Smooth muscle cell (in vitro differentiated cells): ENCODE measurements at regions not wholly inside any gene's neighbourhood (a gene's known extent, or its start where the extent isn't known, plus 50 kb on each side); places are given as distances from the start of the nearest gene placed in this dataset.

Experiments
- DNase-seq: peaks from one replicate; lab custom pipeline; 2025; ENCODE audit not compliant: unreplicated experiment; lab: John Stamatoyannopoulos, UW
- H2AFZ ChIP-seq: fragments of 200-600 bp; sonication (generic); 2 replicates; pipeline ENCODE4 v1.6.0; 2016; ENCODE audit warnings: antibody characterized with exemption, low read depth, mild to moderate bottlenecking
- H3F3A ChIP-seq: fragments of 200-600 bp; sonication (generic); 2 replicates; pipeline ENCODE4 v1.6.0; 2017; ENCODE audit warnings: antibody characterized with exemption, low read depth
- H3K27ac ChIP-seq: fragments of 200-600 bp; sonication (generic); 2 replicates; pipeline ENCODE4 v1.5.1; 2016; ENCODE audit warnings: low read depth, mild to moderate bottlenecking
- H3K27me3 ChIP-seq: fragments of 200-600 bp; sonication (generic); 2 replicates; pipeline ENCODE4 v1.6.1; 2016; ENCODE audit warnings: low read depth, mild to moderate bottlenecking
- H3K36me3 ChIP-seq: fragments of 200-600 bp; sonication (generic); 2 replicates; pipeline ENCODE4 v1.5.1; 2016; ENCODE audit warnings: low read depth
- H3K4me1 ChIP-seq: fragments of 200-600 bp; sonication (generic); 2 replicates; pipeline ENCODE4 v1.5.1; 2016; ENCODE audit warnings: low read depth
- H3K4me2 ChIP-seq: fragments of 200-600 bp; sonication (generic); 2 replicates; pipeline ENCODE4 v1.6.0; 2016; ENCODE audit warnings: mild to moderate bottlenecking
- H3K4me3 ChIP-seq: fragments of 200-600 bp; sonication (generic); 2 replicates; pipeline ENCODE4 v1.5.1; 2016; ENCODE audit warnings: mild to moderate bottlenecking
- H3K79me2 ChIP-seq: fragments of 200-600 bp; sonication (generic); 2 replicates; pipeline ENCODE4 v1.6.0; 2016; ENCODE audit warnings: low read depth, mild to moderate bottlenecking
- H3K9ac ChIP-seq: fragments of 200-600 bp; sonication (generic); 2 replicates; pipeline ENCODE4 v1.6.0; 2016; ENCODE audit warnings: low read depth
- H3K9me3 ChIP-seq: fragments of 200-600 bp; sonication (generic); replicated peaks from 2 replicates; pipeline ENCODE4 v1.5.1; 2016; ENCODE audit warnings: low read depth
- H4K20me1 ChIP-seq: fragments of 200-600 bp; sonication (generic); 2 replicates; pipeline ENCODE4 v1.6.0; 2016; ENCODE audit warnings: low read depth
- CTCF ChIP-seq: fragments of 200-600 bp; sonication (generic); IDR thresholded peaks from 2 replicates; pipeline ENCODE4 v1.5.1; 2017; ENCODE audit warnings: borderline replicate concordance, mild to moderate bottlenecking, antibody characterized with exemption; ENCODE audit not compliant: insufficient read depth, poor library complexity, severe bottlenecking
- WGBS: methylation state at CpG from one replicate; pipeline ENCODE4 v1.1.7; 2016; ENCODE audit warnings: low lambda C conversion rate; 5-methylcytosine and 5-hydroxymethylcytosine counted together

GRCh38 chr11:127994736-127995135 is 592.6 kb downstream of the ETS1 start:
- H3F3A ChIP-seq, result no peaks in the 10 kb centered on the region
- H3K4me3 ChIP-seq, result no peak overlapping the region
- H3K9me3 ChIP-seq, result no peaks in the 10 kb centered on the region
- H3K79me2 ChIP-seq, result no peaks in the 10 kb centered on the region
- no peaks in the 10 kb centered on the region for H3K4me1 ChIP-seq
- H3K27ac ChIP-seq, result no peak overlapping the region
- WGBS, result 44% methylated on average over 4 of the region's 4 CpGs
- H3K4me2 ChIP-seq, result no peak overlapping the region
- H3K27me3 ChIP-seq, result no peaks in the 10 kb centered on the region
- H3K9ac ChIP-seq, result no peak overlapping the region
- H3K36me3 ChIP-seq, result no peaks in the 10 kb centered on the region
- H4K20me1 ChIP-seq, result no peaks in the 10 kb centered on the region
- no peak overlapping the region for H2AFZ ChIP-seq
- no peak for DNase-seq
- TF ChIP-seq CTCF, result no peak

GRCh38 chr11:127993788-127994187 is 593.6 kb downstream of the ETS1 start:
- 96% methylated on average over 7 of the region's 7 CpGs for WGBS
- H2AFZ ChIP-seq, result no peak overlapping the region
- H3K27me3 ChIP-seq, result no peaks in the 10 kb centered on the region
- H3K79me2 ChIP-seq, result no peaks in the 10 kb centered on the region
- no peaks in the 10 kb centered on the region for H3F3A ChIP-seq
- DNase-seq, result no peak
- H3K9me3 ChIP-seq, result no peaks in the 10 kb centered on the region
- H3K4me3 ChIP-seq, result no peak overlapping the region
- H4K20me1 ChIP-seq, result no peaks in the 10 kb centered on the region
- H3K4me1 ChIP-seq, result no peaks in the 10 kb centered on the region
- no peak overlapping the region for H3K9ac ChIP-seq
- TF ChIP-seq CTCF, result no peak
- H3K4me2 ChIP-seq, result no peak overlapping the region
- H3K36me3 ChIP-seq, result no peaks in the 10 kb centered on the region
- no peak overlapping the region for H3K27ac ChIP-seq

GRCh38 chr11:127993281-127993680 is 594.1 kb downstream of the ETS1 start:
- Histone ChIP-seq H3K27ac (no peak overlapping the region), H3F3A (no peaks in the 10 kb centered on the region), H3K36me3 (no peaks in the 10 kb centered on the region), H3K27me3 (no peaks in the 10 kb centered on the region), H3K4me1 (no peaks in the 10 kb centered on the region), H4K20me1 (no peaks in the 10 kb centered on the region), H3K4me3 (no peak overlapping the region), H3K9me3 (no peaks in the 10 kb centered on the region), H2AFZ (no peak overlapping the region), H3K79me2 (no peaks in the 10 kb centered on the region), H3K9ac (no peak overlapping the region), H3K4me2 (no peak overlapping the region)
- no peak for TF ChIP-seq CTCF
- 93% methylated on average over 5 of the region's 5 CpGs for WGBS
- DNase-seq, result no peak

- Histone ChIP-seq H2AFZ (no peak overlapping the region), H3K9ac (no peak overlapping the region), H3K36me3 (no peaks in the 10 kb centered on the region), H3K4me3 (no peak overlapping the region), H3K4me1 (no peaks in the 10 kb centered on the region), H3K4me2 (no peak overlapping the region), H3K9me3 (no peaks in the 10 kb centered on the region), H4K20me1 (no peaks in the 10 kb centered on the region), H3K79me2 (no peaks in the 10 kb centered on the region), H3K27ac (no peak overlapping the region), H3K27me3 (no peaks in the 10 kb centered on the region), H3F3A (no peaks in the 10 kb centered on the region)
- WGBS, result 87% methylated on average over 4 of the region's 4 CpGs
- no peak for TF ChIP-seq CTCF
- DNase-seq, result no peak
Measured at GRCh38 chr11:127986073-127986472, 601.3 kb downstream of the ETS1 start.
